HepG2 (cell line): ENCODE measurements at regions not wholly inside any gene's neighbourhood (a gene's known extent, or its start where the extent isn't known, plus 50 kb on each side); places are given as distances from the start of the nearest gene placed in this dataset.

Experiments
- ARNT ChIP-seq: fragments of 450-650 bp; IDR thresholded peaks from 2 replicates; pipeline ENCODE4 v1.6.1; 2017
- MLLT10 ChIP-seq: sonication (generic); formaldehyde crosslinking; IDR thresholded peaks from 2 replicates; pipeline ENCODE4 v1.4.0; 2020; ENCODE audit warnings: missing genetic modification reagents
- MNT ChIP-seq: fragments of 450-650 bp; IDR thresholded peaks from 2 replicates; pipeline ENCODE4 v1.6.1; 2016
- MTERF4 ChIP-seq: sonication (generic); formaldehyde crosslinking; IDR thresholded peaks from 2 replicates; pipeline ENCODE4 v1.8.0; 2023; ENCODE audit warnings: mild to moderate bottlenecking, missing genetic modification reagents
- ZKSCAN5 ChIP-seq: sonication (generic); formaldehyde crosslinking; IDR thresholded peaks from 2 replicates; pipeline ENCODE4 v1.5.1; 2020; ENCODE audit warnings: mild to moderate bottlenecking, missing genetic modification reagents
- ZNF317 ChIP-seq: sonication (generic); formaldehyde crosslinking; IDR thresholded peaks from 2 replicates; pipeline ENCODE4 v1.5.0; 2020; ENCODE audit warnings: mild to moderate bottlenecking, missing genetic modification reagents
- ZNF407 ChIP-seq: sonication (generic); formaldehyde crosslinking; IDR thresholded peaks from one replicate; pipeline ENCODE4 v1.5.1; 2020; ENCODE audit warnings: mild to moderate bottlenecking, missing genetic modification reagents; ENCODE audit errors: not compliant biosample characterization

DNA sequence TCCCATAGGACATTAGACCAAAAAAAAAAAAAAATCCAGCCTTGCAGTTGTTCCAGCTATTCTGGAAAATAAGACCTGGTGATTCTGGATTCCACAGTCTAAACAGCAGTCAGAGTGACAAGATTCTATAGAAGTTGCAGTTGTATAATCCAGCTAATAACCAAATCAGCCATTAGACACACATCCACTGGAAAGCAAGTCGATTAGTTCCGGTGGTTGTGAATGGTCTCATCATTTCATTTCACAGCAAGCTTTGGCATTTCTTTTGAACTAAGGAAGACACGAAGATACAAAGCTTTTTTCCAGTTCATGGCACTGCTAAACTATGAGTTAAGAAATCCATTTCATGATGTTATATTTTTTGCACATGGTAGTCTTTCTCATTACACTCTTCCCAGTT is 54.4 kb upstream of the FAM89A start (continued):
- TF ChIP-seq ZNF407 (CRISPR knock-in tag), result no peak
- TF ChIP-seq MTERF4 (CRISPR knock-in tag), result no peak
- TF ChIP-seq MLLT10 (CRISPR knock-in tag), result no peak
- no peak for TF ChIP-seq MNT
- no peak for TF ChIP-seq ZKSCAN5
- TF ChIP-seq ZNF317, result no peak
- no peak for TF ChIP-seq ARNT
- TF ChIP-seq, all 625 proteins: peak for 0
